ENCODE measurements at regions not wholly inside any gene's neighbourhood (a gene's known extent, or its start where the extent isn't known, plus 50 kb on each side); places are given as distances from the start of the nearest gene placed in this dataset.

GRCh38 chr9:113771199-113771598, 104.9 kb upstream of the ZNF618 start:
- H3K36me3 ChIP-seq (ENCODE audit: insufficient read depth, low read length): no peaks in the 10 kb centered on the region
- H3K79me2 ChIP-seq (ENCODE audit: insufficient read depth, low read depth, low read length): no peaks in the 10 kb centered on the region
- TF ChIP-seq CTCF (conservative IDR thresholded peaks at IDR 0.05; ENCODE audit: low read length) (no peak), EZH2phosphoT487 (IDR thresholded peaks at IDR 0.05; ENCODE audit: borderline replicate concordance, low read depth, low read length) (no peak)
- BruUV-seq (replicated peaks): no TSS peak
- no peak overlapping the region for H3K4me3 ChIP-seq (ENCODE audit: low read depth, low read length, poor library complexity, severe bottlenecking)
- H4K20me1 ChIP-seq (ENCODE audit: insufficient read depth, low read length): no peaks in the 10 kb centered on the region
- H3K27ac ChIP-seq (ENCODE audit: low read depth, low read length, poor library complexity, severe bottlenecking): no peak overlapping the region
- no peak overlapping the region for H2AFZ ChIP-seq (ENCODE audit: low read length)
- no peak overlapping the region for H3K4me2 ChIP-seq (ENCODE audit: low read length)
- DNase-seq (ENCODE audit: low spot score): no peak
- H3K9me2 ChIP-seq (ENCODE audit: insufficient read depth, low read length): no peaks in the 10 kb centered on the region
- H3K9me3 ChIP-seq (ENCODE audit: low read length): no peaks in the 10 kb centered on the region
- no peaks in the 10 kb centered on the region for H3K4me1 ChIP-seq (ENCODE audit: insufficient read depth, low read length, poor library complexity, severe bottlenecking)
- ChIA-PET CTCF (ENCODE audit: unreplicated experiment) (interaction anchor here (0.7 kb wide), 1 partner anchor 25 kb away, joined by 3 read pairs; no protein-coding TSS in a partner anchor), POLR2A (interaction anchor here (0.5 kb wide), 1 partner anchor 39 kb away, joined by 4 read pairs; no protein-coding TSS in a partner anchor)
- intact Hi-C loops (cut with micrococcal nuclease; ENCODE audit: unreplicated experiment): no loop called here

- no peak for DNase-seq (ENCODE audit: low spot score)
- TF ChIP-seq EZH2phosphoT487 (IDR thresholded peaks at IDR 0.05; ENCODE audit: borderline replicate concordance, low read depth, low read length): no peak
- no peak for TF ChIP-seq CTCF (conservative IDR thresholded peaks at IDR 0.05; ENCODE audit: low read length)
These were observed 103.8 kb upstream of the ZNF618 start for GRCh38 chr9:113772121-113772810.

GRCh38 chr9:113774963-113775362, 101.1 kb upstream of the ZNF618 start:
- Histone ChIP-seq H3K36me3 (ENCODE audit: insufficient read depth, low read length) (no peaks in the 10 kb centered on the region), H3K27ac (ENCODE audit: low read depth, low read length, poor library complexity, severe bottlenecking) (no peak overlapping the region), H3K9me3 (ENCODE audit: low read length) (no peaks in the 10 kb centered on the region), H3K4me2 (ENCODE audit: low read length) (no peak overlapping the region), H4K20me1 (ENCODE audit: insufficient read depth, low read length) (no peaks in the 10 kb centered on the region), H3K79me2 (ENCODE audit: insufficient read depth, low read depth, low read length) (no peaks in the 10 kb centered on the region), H3K4me1 (ENCODE audit: insufficient read depth, low read length, poor library complexity, severe bottlenecking) (no peaks in the 10 kb centered on the region), H3K9me2 (ENCODE audit: insufficient read depth, low read length) (no peaks in the 10 kb centered on the region), H2AFZ (ENCODE audit: low read length) (no peak overlapping the region), H3K4me3 (ENCODE audit: low read depth, low read length, poor library complexity, severe bottlenecking) (no peak overlapping the region)
- BruUV-seq (replicated peaks): no TSS peak
- intact Hi-C loops (cut with micrococcal nuclease; ENCODE audit: unreplicated experiment): no loop called here
- ChIA-PET CTCF (ENCODE audit: unreplicated experiment) (no interaction called here), POLR2A (no interaction called here)
- TF ChIP-seq EZH2phosphoT487 (IDR thresholded peaks at IDR 0.05; ENCODE audit: borderline replicate concordance, low read depth, low read length) (no peak), CTCF (conservative IDR thresholded peaks at IDR 0.05; ENCODE audit: low read length) (no peak)
- DNase-seq (ENCODE audit: low spot score): no peak

More at GRCh38 chr9:113772121-113772810, 103.8 kb upstream of the ZNF618 start:
- Histone ChIP-seq H3K4me2 (ENCODE audit: low read length) (no peak overlapping the region), H4K20me1 (ENCODE audit: insufficient read depth, low read length) (no peaks in the 10 kb centered on the region), H2AFZ (ENCODE audit: low read length) (no peak overlapping the region), H3K27ac (ENCODE audit: low read depth, low read length, poor library complexity, severe bottlenecking) (no peak overlapping the region), H3K4me3 (ENCODE audit: low read depth, low read length, poor library complexity, severe bottlenecking) (no peak overlapping the region), H3K9me2 (ENCODE audit: insufficient read depth, low read length) (no peaks in the 10 kb centered on the region), H3K9me3 (ENCODE audit: low read length) (no peaks in the 10 kb centered on the region), H3K36me3 (ENCODE audit: insufficient read depth, low read length) (no peaks in the 10 kb centered on the region), H3K4me1 (ENCODE audit: insufficient read depth, low read length, poor library complexity, severe bottlenecking) (no peaks in the 10 kb centered on the region), H3K79me2 (ENCODE audit: insufficient read depth, low read depth, low read length) (no peaks in the 10 kb centered on the region)
- ChIA-PET POLR2A (interaction anchor here (0.6 kb wide), 1 partner anchor 76 kb away, joined by 4 read pairs; no protein-coding TSS in a partner anchor), CTCF (ENCODE audit: unreplicated experiment) (no interaction called here)
- no TSS peak for BruUV-seq (replicated peaks)
- intact Hi-C loops (cut with micrococcal nuclease; ENCODE audit: unreplicated experiment): no loop called here
